IPS-15b (cell line): ENCODE measurements at regions not wholly inside any gene's neighbourhood (a gene's known extent, or its start where the extent isn't known, plus 50 kb on each side); places are given as distances from the start of the nearest gene placed in this dataset.

ENCODE experiments used
- H3K27me3 ChIP-seq: one replicate; pipeline ENCODE4 v1.6.1; 2013; ENCODE audit warnings: low read length; ENCODE audit not compliant: control insufficient read depth, insufficient read depth
- H3K36me3 ChIP-seq: one replicate; pipeline ENCODE4 v1.6.1; 2013; ENCODE audit warnings: low read length; ENCODE audit not compliant: control insufficient read depth, insufficient read depth
- H3K4me1 ChIP-seq: one replicate; pipeline ENCODE4 v1.6.1; 2013; ENCODE audit warnings: mild to moderate bottlenecking, low read length; ENCODE audit not compliant: control insufficient read depth, insufficient read depth
- H3K4me3 ChIP-seq: one replicate; pipeline ENCODE4 v1.5.1; 2013; ENCODE audit warnings: low read depth, low read length
- H3K9ac ChIP-seq: one replicate; pipeline ENCODE4 v1.6.1; 2013; ENCODE audit warnings: low read depth, mild to moderate bottlenecking, low read length
- H3K9me3 ChIP-seq: one replicate; pipeline ENCODE4 v1.6.1; 2013; ENCODE audit warnings: mild to moderate bottlenecking, low read length; ENCODE audit not compliant: control insufficient read depth, insufficient read depth

- Histone ChIP-seq H3K4me1 (no peaks in the 10 kb centered on the region), H3K9ac (no peak overlapping the region), H3K27me3 (no peaks in the 10 kb centered on the region), H3K36me3 (no peaks in the 10 kb centered on the region), H3K4me3 (no peak overlapping the region), H3K9me3 (no peaks in the 10 kb centered on the region)
These were observed 635.4 kb upstream of the ATXN7L3B start for GRCh38 chr12:73902260-73902659.

GRCh38 chr12:73906757-73907156, 630.9 kb upstream of the ATXN7L3B start:
- no peaks in the 10 kb centered on the region for H3K9me3 ChIP-seq
- no peak overlapping the region for H3K9ac ChIP-seq
- no peaks in the 10 kb centered on the region for H3K27me3 ChIP-seq
- H3K36me3 ChIP-seq = no peaks in the 10 kb centered on the region
- no peaks in the 10 kb centered on the region for H3K4me1 ChIP-seq
- H3K4me3 ChIP-seq = no peak overlapping the region

- H3K9ac ChIP-seq = no peak overlapping the region
- H3K36me3 ChIP-seq = no peaks in the 10 kb centered on the region
- no peaks in the 10 kb centered on the region for H3K27me3 ChIP-seq
- H3K9me3 ChIP-seq = no peaks in the 10 kb centered on the region
- no peak overlapping the region for H3K4me3 ChIP-seq
- H3K4me1 ChIP-seq = no peaks in the 10 kb centered on the region
These were observed 601.8 kb upstream of the ATXN7L3B start for GRCh38 chr12:73935817-73936216.

- Histone ChIP-seq H3K4me1 (no peaks in the 10 kb centered on the region), H3K27me3 (no peaks in the 10 kb centered on the region), H3K9ac (no peak overlapping the region), H3K9me3 (no peaks in the 10 kb centered on the region), H3K36me3 (no peaks in the 10 kb centered on the region), H3K4me3 (no peak overlapping the region)
These were observed 590.2 kb upstream of the ATXN7L3B start for GRCh38 chr12:73947326-73948026.

GRCh38 chr12:73950507-73950906, 587.1 kb upstream of the ATXN7L3B start:
- no peaks in the 10 kb centered on the region for H3K4me1 ChIP-seq
- H3K27me3 ChIP-seq = no peaks in the 10 kb centered on the region
- H3K36me3 ChIP-seq = no peaks in the 10 kb centered on the region
- no peak overlapping the region for H3K4me3 ChIP-seq
- no peak overlapping the region for H3K9ac ChIP-seq
- no peaks in the 10 kb centered on the region for H3K9me3 ChIP-seq

GRCh38 chr12:73951956-73952703, 585.5 kb upstream of the ATXN7L3B start:
- Histone ChIP-seq H3K4me1 (no peaks in the 10 kb centered on the region), H3K36me3 (no peaks in the 10 kb centered on the region), H3K4me3 (no peak overlapping the region), H3K27me3 (no peaks in the 10 kb centered on the region), H3K9me3 (no peaks in the 10 kb centered on the region), H3K9ac (no peak overlapping the region)

GRCh38 chr12:73964641-73965040, 573.0 kb upstream of the ATXN7L3B start:
- Histone ChIP-seq H3K4me3 (no peak overlapping the region), H3K9me3 (no peaks in the 10 kb centered on the region), H3K4me1 (no peaks in the 10 kb centered on the region), H3K36me3 (no peaks in the 10 kb centered on the region), H3K9ac (no peak overlapping the region), H3K27me3 (no peaks in the 10 kb centered on the region)

- H3K27me3 ChIP-seq = no peaks in the 10 kb centered on the region
- no peak overlapping the region for H3K9ac ChIP-seq
- no peaks in the 10 kb centered on the region for H3K36me3 ChIP-seq
- H3K9me3 ChIP-seq = no peaks in the 10 kb centered on the region
- no peaks in the 10 kb centered on the region for H3K4me1 ChIP-seq
- H3K4me3 ChIP-seq = no peak overlapping the region
These were observed 564.1 kb upstream of the ATXN7L3B start for GRCh38 chr12:73973486-73973885.

GRCh38 chr12:73984552-73984951, 553.1 kb upstream of the ATXN7L3B start:
- H3K4me1 ChIP-seq = no peaks in the 10 kb centered on the region
- no peak overlapping the region for H3K4me3 ChIP-seq
- H3K36me3 ChIP-seq = no peaks in the 10 kb centered on the region
- H3K9me3 ChIP-seq = no peaks in the 10 kb centered on the region
- no peaks in the 10 kb centered on the region for H3K27me3 ChIP-seq
- H3K9ac ChIP-seq = no peak overlapping the region

GRCh38 chr12:73991138-73991537, 546.5 kb upstream of the ATXN7L3B start:
- no peaks in the 10 kb centered on the region for H3K9me3 ChIP-seq
- H3K4me1 ChIP-seq = no peaks in the 10 kb centered on the region
- no peak overlapping the region for H3K4me3 ChIP-seq
- no peaks in the 10 kb centered on the region for H3K36me3 ChIP-seq
- H3K27me3 ChIP-seq = no peaks in the 10 kb centered on the region
- H3K9ac ChIP-seq = no peak overlapping the region

- Histone ChIP-seq H3K4me3 (no peak overlapping the region), H3K36me3 (no peaks in the 10 kb centered on the region), H3K27me3 (no peaks in the 10 kb centered on the region), H3K9me3 (no peaks in the 10 kb centered on the region), H3K9ac (no peak overlapping the region), H3K4me1 (no peaks in the 10 kb centered on the region)
These were observed 538.7 kb upstream of the ATXN7L3B start for GRCh38 chr12:73998894-73999293.

GRCh38 chr12:74015118-74015517, 522.5 kb upstream of the ATXN7L3B start:
- Histone ChIP-seq H3K4me3 (no peak overlapping the region), H3K9me3 (no peaks in the 10 kb centered on the region), H3K27me3 (no peaks in the 10 kb centered on the region), H3K4me1 (no peaks in the 10 kb centered on the region), H3K9ac (no peak overlapping the region), H3K36me3 (no peaks in the 10 kb centered on the region)
